Activated CD4-positive, alpha-beta T cell treated with anti-CD3 and anti-CD28 coated beads, Interleukin-2, amount 50 U/mL, for 1 hour (primary cell): ENCODE measurements at regions not wholly inside any gene's neighbourhood (a gene's known extent, or its start where the extent isn't known, plus 50 kb on each side); places are given as distances from the start of the nearest gene placed in this dataset.

Source experiments
- DNase-seq: peaks from one replicate; pipeline ENCODE4 v3.0.0-alpha.2; 2020

GRCh38 chr12:116650585-116651087, 87.2 kb downstream of the SPRING1 start:
- no peak for DNase-seq

- DNase-seq = no peak
These were observed 87.8 kb downstream of the SPRING1 start for GRCh38 chr12:116650062-116650461.

GRCh38 chr12:116647813-116648212, 88.6 kb downstream of the MAP1LC3B2 start:
- no peak for DNase-seq

- DNase-seq = no peak
These were observed 87.7 kb downstream of the MAP1LC3B2 start for GRCh38 chr12:116646901-116647300.

GRCh38 chr12:116644806-116645205, 85.6 kb downstream of the MAP1LC3B2 start:
- DNase-seq = no peak

- no peak for DNase-seq
These were observed 83.5 kb downstream of the MAP1LC3B2 start for GRCh38 chr12:116642683-116643082.

- no peak for DNase-seq
These were observed 82.9 kb downstream of the MAP1LC3B2 start for GRCh38 chr12:116642106-116642505.

GRCh38 chr12:116640281-116640680, 81.1 kb downstream of the MAP1LC3B2 start:
- no peak for DNase-seq

- DNase-seq = no peak
These were observed 80.6 kb downstream of the MAP1LC3B2 start for GRCh38 chr12:116639765-116640164.

- no peak for DNase-seq
These were observed 79.2 kb downstream of the MAP1LC3B2 start for GRCh38 chr12:116638376-116638775.

- no peak for DNase-seq
These were observed 78.5 kb downstream of the MAP1LC3B2 start for GRCh38 chr12:116637589-116638150.

GRCh38 chr12:116636608-116637519, 77.7 kb downstream of the MAP1LC3B2 start:
- DNase-seq = no peak

GRCh38 chr12:116635487-116635886, 76.3 kb downstream of the MAP1LC3B2 start:
- no peak for DNase-seq

GRCh38 chr12:116633476-116633875, 74.3 kb downstream of the MAP1LC3B2 start:
- no peak for DNase-seq

GRCh38 chr12:116631619-116632018, 72.4 kb downstream of the MAP1LC3B2 start:
- DNase-seq = no peak

GRCh38 chr12:116630762-116631161, 71.6 kb downstream of the MAP1LC3B2 start:
- no peak for DNase-seq

GRCh38 chr12:116629480-116629879, 70.3 kb downstream of the MAP1LC3B2 start:
- DNase-seq = no peak

GRCh38 chr12:116628989-116629388, 69.8 kb downstream of the MAP1LC3B2 start:
- DNase-seq = no peak

- no peak for DNase-seq
These were observed 69.2 kb downstream of the MAP1LC3B2 start for GRCh38 chr12:116628450-116628793.
